ENCODE measurements at regions not wholly inside any gene's neighbourhood (a gene's known extent, or its start where the extent isn't known, plus 50 kb on each side); places are given as distances from the start of the nearest gene placed in this dataset.
"Not testable (repeated sequence)": the region's sequence is repeated elsewhere in the genome, so short reads cannot be mapped to it uniquely, and the experiment has no call there.

GRCh38 chr7:86123476-86123875 is 520.2 kb upstream of the GRM3 start:
- Histone ChIP-seq H3K27ac (no peak overlapping the region), H3K9me3 (ENCODE audit: severe bottlenecking) (no peaks in the 10 kb centered on the region), H3K4me3 (ENCODE audit: low read depth, low read length) (no peak overlapping the region), H3K27me3 (ENCODE audit: insufficient read depth, low read depth, severe bottlenecking) (no peaks in the 10 kb centered on the region), H3K36me3 (no peaks in the 10 kb centered on the region)
- no peak for TF ChIP-seq CTCF (IDR thresholded peaks at IDR 0.05; ENCODE audit: low read depth, low read length)
- no peak for DNase-seq

GRCh38 chr7:86094166-86094669 is 549.5 kb upstream of the GRM3 start:
- Histone ChIP-seq H3K27ac (no peak overlapping the region), H3K36me3 (no peaks in the 10 kb centered on the region), H3K9me3 (ENCODE audit: severe bottlenecking) (peaks cover 3% of the 10 kb centered on the region), H3K27me3 (ENCODE audit: insufficient read depth, low read depth, severe bottlenecking) (no peaks in the 10 kb centered on the region), H3K4me3 (ENCODE audit: low read depth, low read length) (no peak overlapping the region)
- no peak for TF ChIP-seq CTCF (IDR thresholded peaks at IDR 0.05; ENCODE audit: low read depth, low read length)
- DNase-seq, result no peak

- no peak for TF ChIP-seq CTCF (IDR thresholded peaks at IDR 0.05; ENCODE audit: low read depth, low read length)
- Histone ChIP-seq H3K27me3 (ENCODE audit: insufficient read depth, low read depth, severe bottlenecking) (no peaks in the 10 kb centered on the region), H3K27ac (no peak overlapping the region), H3K36me3 (no peaks in the 10 kb centered on the region), H3K9me3 (ENCODE audit: severe bottlenecking) (peaks cover 7% of the 10 kb centered on the region), H3K4me3 (ENCODE audit: low read depth, low read length) (no peak overlapping the region)
- no peak for DNase-seq
Measured at GRCh38 chr7:86091369-86091768, 552.3 kb upstream of the GRM3 start.

GRCh38 chr7:86089455-86089854 is 554.3 kb upstream of the GRM3 start:
- H3K4me3 ChIP-seq (ENCODE audit: low read depth, low read length), result no peak overlapping the region
- no peak for TF ChIP-seq CTCF (IDR thresholded peaks at IDR 0.05; ENCODE audit: low read depth, low read length)
- no peaks in the 10 kb centered on the region for H3K27me3 ChIP-seq (ENCODE audit: insufficient read depth, low read depth, severe bottlenecking)
- H3K27ac ChIP-seq, result no peak overlapping the region
- peaks cover 7% of the 10 kb centered on the region for H3K9me3 ChIP-seq (ENCODE audit: severe bottlenecking)
- H3K36me3 ChIP-seq, result no peaks in the 10 kb centered on the region
- no peak for DNase-seq

- H3K9me3 ChIP-seq (ENCODE audit: severe bottlenecking); H3K27ac ChIP-seq; H3K36me3 ChIP-seq; DNase-seq; H3K4me3 ChIP-seq (ENCODE audit: low read depth, low read length); H3K27me3 ChIP-seq (ENCODE audit: insufficient read depth, low read depth, severe bottlenecking): not testable (repeated sequence)
Measured at GRCh38 chr7:86064572-86064971, 579.1 kb upstream of the GRM3 start.

GRCh38 chr7:86058649-86059048 is 585.1 kb upstream of the GRM3 start:
- Histone ChIP-seq H3K27ac (no peak overlapping the region), H3K9me3 (ENCODE audit: severe bottlenecking) (no peaks in the 10 kb centered on the region), H3K27me3 (ENCODE audit: insufficient read depth, low read depth, severe bottlenecking) (no peaks in the 10 kb centered on the region), H3K36me3 (no peaks in the 10 kb centered on the region), H3K4me3 (ENCODE audit: low read depth, low read length) (no peak overlapping the region)
- no peak for TF ChIP-seq CTCF (IDR thresholded peaks at IDR 0.05; ENCODE audit: low read depth, low read length)
- no peak for DNase-seq
